ENCODE measurements at regions not wholly inside any gene's neighbourhood (a gene's known extent, or its start where the extent isn't known, plus 50 kb on each side); places are given as distances from the start of the nearest gene placed in this dataset.

- DNase-seq, result no peak
Observed at GRCh38 chr6:139778688-139779087, 404.2 kb upstream of the CITED2 start.

GRCh38 chr6:139778106-139778505 is 403.7 kb upstream of the CITED2 start:
- no peak for DNase-seq

- no peak for DNase-seq
Observed at GRCh38 chr6:139777202-139777970, 402.9 kb upstream of the CITED2 start.

- DNase-seq, result no peak
Observed at GRCh38 chr6:139776041-139776440, 401.6 kb upstream of the CITED2 start.

GRCh38 chr6:139768196-139768595 is 393.7 kb upstream of the CITED2 start:
- no peak for DNase-seq

GRCh38 chr6:139766796-139767195 is 392.3 kb upstream of the CITED2 start:
- DNase-seq, result no peak

GRCh38 chr6:139765825-139766285 is 391.4 kb upstream of the CITED2 start:
- no peak for DNase-seq

GRCh38 chr6:139764498-139764986 is 390.1 kb upstream of the CITED2 start:
- DNase-seq, result no peak

GRCh38 chr6:139763468-139764210 is 389.2 kb upstream of the CITED2 start:
- no peak for DNase-seq

GRCh38 chr6:139762587-139763031 is 388.2 kb upstream of the CITED2 start:
- DNase-seq, result no peak

- DNase-seq, result no peak
Observed at GRCh38 chr6:139760128-139760527, 385.7 kb upstream of the CITED2 start.

- DNase-seq, result no peak
Observed at GRCh38 chr6:139759086-139759485, 384.6 kb upstream of the CITED2 start.

- no peak for DNase-seq
Observed at GRCh38 chr6:139758209-139758611, 383.8 kb upstream of the CITED2 start.

- DNase-seq, result no peak
Observed at GRCh38 chr6:139757784-139758183, 383.3 kb upstream of the CITED2 start.

- no peak for DNase-seq
Observed at GRCh38 chr6:139756381-139756780, 381.9 kb upstream of the CITED2 start.

GRCh38 chr6:139754898-139755775 is 380.7 kb upstream of the CITED2 start:
- no peak for DNase-seq

GRCh38 chr6:139753198-139753861 is 378.9 kb upstream of the CITED2 start:
- DNase-seq, result no peak

GRCh38 chr6:139752086-139752485 is 377.6 kb upstream of the CITED2 start:
- DNase-seq, result peak; percentile 38

- no peak for DNase-seq
Observed at GRCh38 chr6:139751179-139751578, 376.7 kb upstream of the CITED2 start.

- no peak for DNase-seq
Observed at GRCh38 chr6:139748353-139749146, 374.1 kb upstream of the CITED2 start.

GRCh38 chr6:139747154-139747553 is 372.7 kb upstream of the CITED2 start:
- no peak for DNase-seq

GRCh38 chr6:139744891-139745290 is 370.4 kb upstream of the CITED2 start:
- DNase-seq, result no peak
